Esophagus muscularis mucosa (tissue), 4 donors: ENCODE measurements at regions not wholly inside any gene's neighbourhood (a gene's known extent, or its start where the extent isn't known, plus 50 kb on each side); places are given as distances from the start of the nearest gene placed in this dataset.

Experiments
- CTCF ChIP-seq, 3 experiments: fragments of 200-600 bp in 2 of 3; fragments of 450-650 bp in 1 of 3; sonication (generic) in 2 of 3; IDR thresholded peaks; one replicate each; pipeline ENCODE4 v1.5.1; 2017 to 2019; ENCODE audit warnings: antibody characterized with exemption in 3 of 3, mild to moderate bottlenecking in 2 of 3, moderate library complexity in 1 of 3
- EP300 ChIP-seq: sonication (generic); formaldehyde crosslinking; IDR thresholded peaks from one replicate; pipeline ENCODE4 v1.6.1; 2017; ENCODE audit warnings: antibody characterized with exemption
- POLR2A ChIP-seq: fragments of 450-650 bp; IDR thresholded peaks from one replicate; pipeline ENCODE4 v1.6.1; 2017; ENCODE audit warnings: antibody characterized with exemption, moderate library complexity, mild to moderate bottlenecking, low read depth
- POLR2AphosphoS5 ChIP-seq, 2 donors: sonication (generic); formaldehyde crosslinking; IDR thresholded peaks; one replicate each; pipeline ENCODE4 v1.6.1; 2017; ENCODE audit warnings: antibody characterized with exemption in 2 of 2

- TF ChIP-seq CTCF (IDR thresholded peaks at IDR 0.05) = no peak
- no peak for TF ChIP-seq POLR2AphosphoS5 (IDR thresholded peaks at IDR 0.05)
- TF ChIP-seq POLR2A = no peak
- TF ChIP-seq EP300 = no peak
Measured at GRCh38 chr2:199612509-199613130, 154.9 kb upstream of the SATB2 start.
